Mesenchymal stem cell (in vitro differentiated cells and primary cell): ENCODE measurements at regions not wholly inside any gene's neighbourhood (a gene's known extent, or its start where the extent isn't known, plus 50 kb on each side); places are given as distances from the start of the nearest gene placed in this dataset.

Experiments
- DNase-seq: peaks from one replicate; pipeline ENCODE4 v3.0.0-alpha.2; 2013
- H2AFZ ChIP-seq: one replicate; pipeline ENCODE4 v1.6.1; 2013; ENCODE audit warnings: low read depth, mild to moderate bottlenecking, control low read depth, inconsistent platforms, low read length, moderate library complexity
- H2AK5ac ChIP-seq: 2 replicates; pipeline ENCODE4 v1.6.1; 2013; ENCODE audit warnings: low read length, moderate library complexity, mild to moderate bottlenecking, inconsistent platforms; ENCODE audit not compliant: severe bottlenecking
- H2BK120ac ChIP-seq: one replicate; pipeline ENCODE4 v1.6.1; 2013; ENCODE audit warnings: low read depth, mild to moderate bottlenecking, inconsistent platforms, low read length, moderate library complexity
- H2BK12ac ChIP-seq, 2 experiments: one replicate each; pipeline ENCODE4 v1.6.1; 2013; ENCODE audit warnings: inconsistent platforms in 2 of 2, low read length in 2 of 2, mild to moderate bottlenecking in 2 of 2, moderate library complexity in 2 of 2, control low read depth in 1 of 2
- H2BK15ac ChIP-seq: one replicate; pipeline ENCODE4 v1.6.1; 2013; ENCODE audit warnings: mild to moderate bottlenecking, low read depth, inconsistent platforms; ENCODE audit not compliant: poor library complexity, severe bottlenecking
- H2BK5ac ChIP-seq: 2 replicates; pipeline ENCODE4 v1.6.1; 2013; ENCODE audit warnings: low read depth, mild to moderate bottlenecking, low read length, control low read depth, inconsistent platforms; ENCODE audit not compliant: poor library complexity, severe bottlenecking
- H3K14ac ChIP-seq, 2 experiments: one replicate each; pipeline ENCODE4 v1.6.1; 2013; ENCODE audit warnings: inconsistent platforms in 2 of 2, low read length in 2 of 2, control low read depth in 1 of 2, mild to moderate bottlenecking in 1 of 2, moderate library complexity in 1 of 2
- H3K18ac ChIP-seq, 2 experiments: one replicate each; pipeline ENCODE4 v1.6.1; 2013; ENCODE audit warnings: inconsistent platforms in 2 of 2, low read length in 2 of 2, control low read depth in 1 of 2, low read depth in 1 of 2, mild to moderate bottlenecking in 1 of 2
- H3K23ac ChIP-seq, 2 experiments: one replicate each; pipeline ENCODE4 v1.6.1; 2013; ENCODE audit warnings: inconsistent platforms in 2 of 2, low read length in 2 of 2, mild to moderate bottlenecking in 2 of 2, moderate library complexity in 2 of 2, control low read depth in 1 of 2
- H3K27ac ChIP-seq: 2 replicates; pipeline ENCODE4 v1.5.1; 2013; ENCODE audit warnings: mild to moderate bottlenecking, moderate library complexity, low read length, control low read depth, inconsistent platforms; ENCODE audit not compliant: poor library complexity, severe bottlenecking
- H3K27me3 ChIP-seq, 2 experiments: 2 replicates each; pipeline versions ENCODE4 v1.6.1 to v1.7.0; 2013; ENCODE audit warnings: low read length in 2 of 2, mild to moderate bottlenecking in 2 of 2, moderate library complexity in 2 of 2, control low read depth in 1 of 2, inconsistent platforms in 1 of 2; ENCODE audit not compliant: control insufficient read depth in 1 of 2, insufficient read depth in 1 of 2
- H3K36me3 ChIP-seq, 2 experiments: 2 replicates each; pipeline versions ENCODE4 v1.6.1 to v1.7.0; 2013; ENCODE audit warnings: low read length in 2 of 2, control low read depth in 1 of 2, inconsistent platforms in 1 of 2, low read depth in 1 of 2, mild to moderate bottlenecking in 1 of 2; ENCODE audit not compliant: insufficient read depth in 2 of 2, control insufficient read depth in 1 of 2
- H3K4ac ChIP-seq, 2 experiments: one replicate each; pipeline ENCODE4 v1.6.1; 2013; ENCODE audit warnings: inconsistent platforms in 2 of 2, low read length in 2 of 2, mild to moderate bottlenecking in 2 of 2, moderate library complexity in 2 of 2, control low read depth in 1 of 2, low read depth in 1 of 2
- H3K4me1 ChIP-seq: 2 replicates; pipeline ENCODE4 v1.6.1; 2013; ENCODE audit warnings: low read depth, low read length, control low read depth; ENCODE audit not compliant: control insufficient read depth, insufficient read depth
- H3K4me2 ChIP-seq: 2 replicates; pipeline ENCODE4 v1.6.1; 2013; ENCODE audit warnings: low read length, mild to moderate bottlenecking, inconsistent platforms; ENCODE audit not compliant: poor library complexity, severe bottlenecking
- H3K4me3 ChIP-seq, 2 experiments: 2 replicates each; pipeline versions ENCODE4 v1.5.1 to v1.7.0; 2013; ENCODE audit warnings: low read length in 2 of 2, mild to moderate bottlenecking in 2 of 2, control low read depth in 1 of 2, low read depth in 1 of 2; ENCODE audit not compliant: insufficient read depth in 1 of 2
- H3K79me1 ChIP-seq: replicated peaks from 2 replicates; pipeline ENCODE4 v1.6.1; 2013; ENCODE audit warnings: mild to moderate bottlenecking, control low read depth, low read length, inconsistent platforms; ENCODE audit not compliant: poor library complexity, severe bottlenecking
- H3K9ac ChIP-seq: 2 replicates; pipeline ENCODE4 v1.7.0; 2013; ENCODE audit warnings: mild to moderate bottlenecking, low read length, moderate library complexity
- H3K9me3 ChIP-seq: 2 replicates; pipeline ENCODE4 v1.7.0; 2013; ENCODE audit warnings: mild to moderate bottlenecking, low read length; ENCODE audit not compliant: control insufficient read depth
- H4K8ac ChIP-seq: one replicate; pipeline ENCODE4 v1.6.1; 2013; ENCODE audit warnings: inconsistent platforms, mild to moderate bottlenecking, low read length, moderate library complexity
- H4K91ac ChIP-seq: one replicate; pipeline ENCODE4 v1.6.1; 2013; ENCODE audit warnings: mild to moderate bottlenecking, low read length, inconsistent platforms
- WGBS: methylation state at CpG from one replicate; pipeline ENCODE4 v1.1.7; 2013; ENCODE audit warnings: mixed read lengths; 5-methylcytosine and 5-hydroxymethylcytosine counted together

DNA sequence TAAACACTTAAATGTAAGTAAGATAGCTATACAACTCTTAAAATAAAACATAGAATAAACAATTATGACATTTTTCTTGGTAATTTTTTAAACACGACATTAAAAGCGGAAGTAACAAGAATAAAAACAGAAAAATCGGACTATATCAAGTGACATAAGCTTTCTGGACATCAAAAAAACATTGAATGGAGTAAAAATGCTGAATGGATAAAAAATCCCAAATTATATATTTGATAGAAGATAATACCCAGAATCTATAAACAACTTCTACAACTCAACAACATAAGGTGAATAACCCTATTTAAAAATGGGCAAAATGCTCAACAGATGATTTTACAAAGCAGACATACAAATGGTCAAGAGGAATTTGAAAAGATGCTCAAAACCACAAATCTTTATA lies 1866.5 kb downstream of the TP53TG3F start:
- H3K4me2 ChIP-seq: no peak overlapping the region
- H3K27ac ChIP-seq: no peak overlapping the region
- H3K79me1 ChIP-seq: no peaks in the 10 kb centered on the region
- H3K4me3 ChIP-seq: no peak overlapping the region
- no CpG with 5 or more reads among the region's 3 CpGs for WGBS
- H3K18ac ChIP-seq: no peak overlapping the region
- peaks cover 5% of the 10 kb centered on the region for H3K9me3 ChIP-seq
- H3K9ac ChIP-seq: no peak overlapping the region
- no peak overlapping the region for H2AK5ac ChIP-seq
- H2BK15ac ChIP-seq: no peak overlapping the region
- no peaks in the 10 kb centered on the region for H3K4me1 ChIP-seq
- no peak overlapping the region for H2BK12ac ChIP-seq
- H3K23ac ChIP-seq: no peak overlapping the region
- no peak overlapping the region for H4K8ac ChIP-seq
- H2BK120ac ChIP-seq: no peak overlapping the region
- H2BK5ac ChIP-seq: no peak overlapping the region
- no peak for DNase-seq
- no peaks in the 10 kb centered on the region for H3K27me3 ChIP-seq
- no peaks in the 10 kb centered on the region for H3K36me3 ChIP-seq
- H2AFZ ChIP-seq: no peak overlapping the region
- H4K91ac ChIP-seq: no peak overlapping the region
- no peak overlapping the region for H3K14ac ChIP-seq
- no peak overlapping the region for H3K4ac ChIP-seq

GRCh38 chr16:35339337-35339736 lies 1879.9 kb downstream of the TP53TG3F start:
- Histone ChIP-seq H3K36me3 (no peaks in the 10 kb centered on the region), H2BK12ac (no peak overlapping the region), H2BK15ac (no peak overlapping the region), H2BK5ac (no peak overlapping the region), H2BK120ac (no peak overlapping the region), H3K27me3 (no peaks in the 10 kb centered on the region), H3K4me2 (no peak overlapping the region), H3K4me3 (no peak overlapping the region), H3K9ac (no peak overlapping the region), H3K79me1 (no peaks in the 10 kb centered on the region), H4K8ac (no peak overlapping the region), H3K4ac (no peak overlapping the region), H3K27ac (no peak overlapping the region), H2AK5ac (no peak overlapping the region), H3K23ac (no peak overlapping the region), H3K4me1 (no peaks in the 10 kb centered on the region), H3K18ac (no peak overlapping the region), H3K9me3 (peaks cover 41% of the 10 kb centered on the region), H2AFZ (no peak overlapping the region), H3K14ac (no peak overlapping the region), H4K91ac (no peak overlapping the region)
- DNase-seq: no peak

DNA sequence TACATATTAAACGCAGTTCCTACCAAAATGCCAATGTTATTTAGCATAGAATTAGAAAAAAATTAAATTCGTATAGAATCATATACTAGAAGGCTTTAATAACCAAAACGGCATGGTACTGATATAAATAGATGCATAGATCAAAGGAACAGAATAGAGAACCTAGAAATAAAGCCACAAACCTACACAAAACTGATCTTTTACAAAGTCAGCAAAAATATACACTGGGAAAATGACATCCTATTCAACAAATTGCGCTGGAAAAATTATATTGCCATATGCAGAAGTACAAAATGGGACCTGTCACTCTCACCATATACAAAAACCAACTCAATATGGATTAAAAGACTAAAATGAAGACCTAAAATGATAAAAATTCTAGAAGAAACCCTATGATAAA lies 1882.6 kb downstream of the TP53TG3F start:
- no peak overlapping the region for H2BK5ac ChIP-seq

DNA sequence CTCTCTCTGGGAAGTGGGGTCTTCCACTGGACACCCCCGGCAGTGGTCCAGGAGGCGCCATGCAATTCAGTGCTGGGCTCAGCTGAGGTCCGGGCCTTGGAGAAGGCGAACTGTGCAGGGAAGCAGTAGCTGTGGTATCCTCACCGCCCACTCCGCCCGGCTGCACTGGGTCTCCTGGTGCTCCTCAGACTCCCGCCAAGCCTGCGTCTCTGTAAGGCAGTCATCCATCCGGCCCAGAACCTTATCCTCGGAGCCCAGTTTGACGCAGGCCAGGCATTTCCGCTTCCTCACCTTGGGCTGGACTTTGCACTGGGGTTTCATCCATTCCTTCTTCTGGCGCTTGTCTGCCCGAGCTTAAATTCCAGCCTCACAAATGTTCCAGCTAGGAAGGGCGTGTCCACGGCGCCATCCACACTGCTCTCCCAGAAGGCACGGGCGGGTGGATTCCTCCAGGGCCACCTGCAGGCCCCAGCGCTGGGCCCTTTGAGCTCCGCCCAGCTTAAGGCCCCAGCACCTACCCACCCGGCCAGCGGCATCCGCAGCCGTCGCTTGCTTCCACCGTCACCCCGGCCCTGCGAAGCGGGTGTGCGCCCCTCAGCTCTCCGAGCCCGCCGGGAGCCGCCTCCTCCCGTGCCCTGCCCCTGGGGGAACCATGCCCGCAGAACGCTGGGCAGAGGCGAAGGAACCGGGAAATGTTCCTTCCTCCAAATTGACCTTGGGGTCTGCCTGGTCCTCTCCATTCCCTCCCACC lies 1884.8 kb downstream of the TP53TG3F start:
- Histone ChIP-seq H3K36me3 (no peaks in the 10 kb centered on the region), H2BK15ac (no peak overlapping the region), H3K4me2 (no peak overlapping the region), H3K4ac (no peak overlapping the region), H3K27me3 (no peaks in the 10 kb centered on the region), H3K79me1 (no peaks in the 10 kb centered on the region), H2BK12ac (no peak overlapping the region), H3K18ac (no peak overlapping the region), H2BK120ac (no peak overlapping the region), H3K4me3 (no peak overlapping the region), H3K4me1 (no peaks in the 10 kb centered on the region), H3K9me3 (peaks cover 47% of the 10 kb centered on the region), H2AK5ac (no peak overlapping the region), H3K9ac (no peak overlapping the region), H3K14ac (no peak overlapping the region), H3K23ac (no peak overlapping the region), H2AFZ (no peak overlapping the region), H4K8ac (no peak overlapping the region), H3K27ac (no peak overlapping the region), H2BK5ac (no peak overlapping the region), H4K91ac (no peak overlapping the region)
- WGBS: 91% methylated on average over 41 of the region's 41 CpGs
- DNase-seq: no peak

More for the DNA sequence above, 1882.6 kb downstream of the TP53TG3F start:
- no peak overlapping the region for H3K27ac ChIP-seq
- no peak overlapping the region for H2BK12ac ChIP-seq
- no peaks in the 10 kb centered on the region for H3K79me1 ChIP-seq
- H3K9ac ChIP-seq: no peak overlapping the region
- no peak overlapping the region for H4K8ac ChIP-seq
- H2AK5ac ChIP-seq: no peak overlapping the region
- H3K18ac ChIP-seq: no peak overlapping the region
- H3K36me3 ChIP-seq: no peaks in the 10 kb centered on the region
- DNase-seq: no peak
- H2AFZ ChIP-seq: no peak overlapping the region
- WGBS: 40% methylated on average over 1 of the region's 4 CpGs
- H3K4ac ChIP-seq: no peak overlapping the region
- no peak overlapping the region for H2BK120ac ChIP-seq
- H3K14ac ChIP-seq: no peak overlapping the region
- no peak overlapping the region for H2BK15ac ChIP-seq
- H4K91ac ChIP-seq: no peak overlapping the region
- peaks cover 48% of the 10 kb centered on the region for H3K9me3 ChIP-seq
- H3K23ac ChIP-seq: no peak overlapping the region
- H3K4me2 ChIP-seq: no peak overlapping the region
- H3K4me1 ChIP-seq: no peaks in the 10 kb centered on the region
- no peaks in the 10 kb centered on the region for H3K27me3 ChIP-seq
- no peak overlapping the region for H3K4me3 ChIP-seq
